ENCODE measurements at regions not wholly inside any gene's neighbourhood (a gene's known extent, or its start where the extent isn't known, plus 50 kb on each side); places are given as distances from the start of the nearest gene placed in this dataset.

DNA sequence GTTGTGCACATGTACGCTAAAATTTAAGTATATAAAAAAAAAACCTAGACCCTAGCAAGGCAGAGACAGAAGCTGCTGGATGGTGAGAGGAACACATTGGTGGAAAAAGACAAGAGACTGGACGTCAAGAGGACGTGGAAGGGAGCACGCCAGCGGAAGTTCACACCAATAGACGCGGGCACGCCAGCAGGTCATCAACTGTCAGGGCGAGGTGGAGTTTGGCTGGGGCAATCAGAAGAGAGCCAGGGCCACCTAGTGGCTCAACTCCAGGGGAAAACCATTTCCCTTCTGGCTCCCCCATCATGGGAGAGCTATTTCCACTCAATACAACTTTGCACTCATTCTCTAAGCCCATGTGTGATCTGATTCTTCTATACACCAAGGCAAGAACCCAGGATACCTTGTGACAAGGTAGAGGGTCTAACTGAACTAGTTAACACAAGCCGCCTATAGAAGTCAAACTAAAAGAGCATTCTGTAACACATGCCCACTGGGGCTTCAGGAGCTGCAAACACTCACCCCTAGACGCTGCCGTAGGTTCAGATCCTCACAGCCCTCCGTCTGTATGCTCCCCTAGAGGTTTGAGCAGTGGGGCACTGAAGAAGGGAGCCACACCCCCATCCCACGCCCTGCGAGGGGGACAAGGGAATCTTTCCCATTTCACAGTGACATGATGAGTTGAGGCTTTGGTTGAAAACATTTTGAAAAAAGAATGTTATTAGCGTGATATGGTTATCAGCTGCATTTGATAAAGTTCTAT lies 702.7 kb downstream of the TMTC2 start:
- H3K36me3 ChIP-seq (ENCODE audit: control insufficient read depth in 2 of 3, insufficient read depth in 3 of 3, low read length in 3 of 3), result no peaks in the 10 kb centered on the region
- no peak overlapping the region for H3K27ac ChIP-seq (ENCODE audit: low read depth, low read length)
- no peaks in the 10 kb centered on the region for H3K9me3 ChIP-seq (ENCODE audit: control insufficient read depth in 2 of 3, low read length in 3 of 3)
- no peaks in the 10 kb centered on the region for H3K4me1 ChIP-seq (ENCODE audit: control insufficient read depth in 2 of 2, insufficient read depth in 2 of 2, low read length in 2 of 2)
- no peaks in the 10 kb centered on the region for H3K36me3 Mint-ChIP-seq
- ATAC-seq, result no peak
- DNase-seq, result no peak
- H3K4me3 Mint-ChIP-seq, result no peak overlapping the region
- CTCF ChIA-PET, result no interaction called here
- POLR2A ChIA-PET, result no interaction called here
- H3K27ac Mint-ChIP-seq, result no peak overlapping the region
- no peaks in the 10 kb centered on the region for H3K27me3 ChIP-seq (ENCODE audit: control insufficient read depth in 2 of 2, insufficient read depth in 2 of 2, low read length in 2 of 2)
- no peaks in the 10 kb centered on the region for H3K27me3 Mint-ChIP-seq
- H3K9me3 Mint-ChIP-seq, result peaks cover 0 to 4% (median 0%) of the 10 kb centered on the region in 11 donors
- no peak overlapping the region for H3K4me3 ChIP-seq (ENCODE audit: low read length)
- intact Hi-C loops (cut with micrococcal nuclease), result loop anchor here (2.0 to 10.0 kb wide), 2 partner anchors 703 to 705 kb away; partner anchors contain the start of gene TMTC2 (in 2 of the 2)
- H3K4me1 Mint-ChIP-seq, result peaks cover 0 to 1% (median 0%) of the 10 kb centered on the region in 7 donors

GRCh38 chr12:83388551-83388950 lies 701.8 kb downstream of the TMTC2 start:
- H3K4me1 ChIP-seq (ENCODE audit: control insufficient read depth in 2 of 2, insufficient read depth in 2 of 2, low read length in 2 of 2), result no peaks in the 10 kb centered on the region

DNA sequence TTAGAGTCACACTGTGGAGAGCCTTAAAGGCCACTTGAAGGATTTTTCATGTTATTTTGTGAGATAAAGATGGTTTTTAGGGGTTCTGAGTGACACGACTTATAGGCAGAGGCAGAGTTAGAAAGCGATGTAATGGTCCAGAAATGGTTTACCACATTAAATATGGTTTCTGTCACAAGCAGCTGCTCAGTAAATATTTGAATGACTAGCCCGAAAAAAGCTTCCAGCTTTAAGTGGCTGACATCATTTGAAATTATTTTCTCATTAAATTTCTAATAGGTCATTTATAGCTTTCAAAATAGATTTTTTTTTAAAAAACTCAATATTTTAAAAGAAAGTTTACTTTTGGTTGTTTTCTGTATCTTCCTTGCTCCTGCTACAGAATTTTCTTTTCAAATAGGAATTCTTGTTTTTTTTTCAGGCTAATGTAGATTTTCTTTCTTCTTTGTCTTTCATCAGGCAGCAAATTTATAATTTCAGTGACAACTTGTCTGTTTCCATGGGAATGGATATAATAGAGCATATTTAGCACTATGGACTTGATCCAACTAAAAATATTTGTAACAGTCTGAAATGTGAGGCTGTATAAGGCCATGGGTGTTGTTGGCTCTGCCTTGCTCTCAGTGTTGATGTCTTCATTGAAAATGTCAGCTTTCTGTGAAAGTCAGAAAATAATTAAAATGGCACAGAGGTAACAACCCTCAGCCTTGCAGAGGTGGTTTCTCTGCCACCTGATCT lies 700.0 kb downstream of the TMTC2 start:
- Mint-ChIP-seq H3K27me3 (no peaks in the 10 kb centered on the region), H3K4me3 (no peak overlapping the region), H3K36me3 (no peaks in the 10 kb centered on the region), H3K9me3 (peaks cover 0 to 4% (median 0%) of the 10 kb centered on the region in 11 donors), H3K27ac (no peak overlapping the region), H3K4me1 (peaks cover 0 to 1% (median 0%) of the 10 kb centered on the region in 7 donors)
- ATAC-seq (no peak), DNase-seq (no peak)
- H3K36me3 ChIP-seq (ENCODE audit: control insufficient read depth in 2 of 3, insufficient read depth in 3 of 3, low read length in 3 of 3), result no peaks in the 10 kb centered on the region
- no peak overlapping the region for H3K4me3 ChIP-seq (ENCODE audit: low read length)
- POLR2A ChIA-PET, result no interaction called here
- no peaks in the 10 kb centered on the region for H3K4me1 ChIP-seq (ENCODE audit: control insufficient read depth in 2 of 2, insufficient read depth in 2 of 2, low read length in 2 of 2)
- H3K27ac ChIP-seq (ENCODE audit: low read depth, low read length), result no peak overlapping the region
- H3K9me3 ChIP-seq (ENCODE audit: control insufficient read depth in 2 of 3, low read length in 3 of 3), result no peaks in the 10 kb centered on the region
- CTCF ChIA-PET, result no interaction called here
- H3K27me3 ChIP-seq (ENCODE audit: control insufficient read depth in 2 of 2, insufficient read depth in 2 of 2, low read length in 2 of 2), result no peaks in the 10 kb centered on the region
- intact Hi-C loops (cut with micrococcal nuclease), result loop anchor here in 1 of 2 donors (10.0 kb wide), 1 partner anchor 702 kb away; the partner anchor contains the start of gene TMTC2

More at GRCh38 chr12:83388551-83388950, 701.8 kb downstream of the TMTC2 start:
- no peaks in the 10 kb centered on the region for H3K36me3 Mint-ChIP-seq
- no peaks in the 10 kb centered on the region for H3K27me3 Mint-ChIP-seq
- peaks cover 0 to 1% (median 0%) of the 10 kb centered on the region in 7 donors for H3K4me1 Mint-ChIP-seq
- no peak overlapping the region for H3K27ac Mint-ChIP-seq
- H3K27me3 ChIP-seq (ENCODE audit: control insufficient read depth in 2 of 2, insufficient read depth in 2 of 2, low read length in 2 of 2), result no peaks in the 10 kb centered on the region
- intact Hi-C loops (cut with micrococcal nuclease), result loop anchor here (2.0 to 10.0 kb wide), 2 partner anchors 702 to 704 kb away; partner anchors contain the start of gene TMTC2 (in 2 of the 2)
- CTCF ChIA-PET, result no interaction called here
- no peak overlapping the region for H3K27ac ChIP-seq (ENCODE audit: low read depth, low read length)
- H3K36me3 ChIP-seq (ENCODE audit: control insufficient read depth in 2 of 3, insufficient read depth in 3 of 3, low read length in 3 of 3), result no peaks in the 10 kb centered on the region
- ATAC-seq (no peak), DNase-seq (no peak)
- no peaks in the 10 kb centered on the region for H3K9me3 ChIP-seq (ENCODE audit: control insufficient read depth in 2 of 3, low read length in 3 of 3)
- no peak overlapping the region for H3K4me3 Mint-ChIP-seq
- no peak overlapping the region for H3K4me3 ChIP-seq (ENCODE audit: low read length)
- POLR2A ChIA-PET, result no interaction called here
- H3K9me3 Mint-ChIP-seq, result peaks cover 0 to 4% (median 0%) of the 10 kb centered on the region in 11 donors

DNA sequence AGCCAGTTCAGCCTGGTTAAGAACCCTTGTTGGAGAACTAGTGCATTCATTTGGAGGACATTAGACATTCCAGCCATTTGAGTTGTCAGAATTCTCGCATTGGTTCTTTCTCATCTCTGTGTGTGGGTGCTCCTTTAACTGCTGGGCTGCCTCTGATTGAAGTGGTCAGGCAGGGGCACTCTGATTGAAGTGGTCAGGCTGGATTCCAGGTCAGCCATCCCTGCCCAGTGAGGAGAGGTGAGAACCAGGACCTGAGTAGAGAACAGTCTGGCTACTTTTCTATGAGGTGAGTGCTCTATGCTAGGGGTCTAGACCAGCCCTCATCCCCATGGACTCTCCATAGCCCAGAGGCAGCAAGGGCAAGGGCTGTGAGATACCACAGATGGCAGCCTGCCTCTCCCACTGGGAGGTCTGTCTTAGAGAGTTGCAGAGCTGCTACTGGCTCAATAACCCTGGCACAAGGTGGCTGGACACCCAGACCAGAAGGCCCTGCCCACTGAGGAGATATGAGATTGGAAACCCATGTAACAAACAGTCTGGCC lies 691.6 kb downstream of the TMTC2 start:
- peaks cover 0 to 15% (median 4%) of the 10 kb centered on the region in 11 donors for H3K9me3 Mint-ChIP-seq
- Histone ChIP-seq H3K9me3 (ENCODE audit: control insufficient read depth in 2 of 3, low read length in 3 of 3) (no peaks in the 10 kb centered on the region), H3K4me1 (ENCODE audit: control insufficient read depth in 2 of 2, insufficient read depth in 2 of 2, low read length in 2 of 2) (no peaks in the 10 kb centered on the region), H3K27ac (ENCODE audit: low read depth, low read length) (no peak overlapping the region), H3K27me3 (ENCODE audit: control insufficient read depth in 2 of 2, insufficient read depth in 2 of 2, low read length in 2 of 2) (no peaks in the 10 kb centered on the region), H3K4me3 (ENCODE audit: low read length) (no peak overlapping the region), H3K36me3 (ENCODE audit: control insufficient read depth in 2 of 3, insufficient read depth in 3 of 3, low read length in 3 of 3) (no peaks in the 10 kb centered on the region)
- no peak overlapping the region for H3K27ac Mint-ChIP-seq
- no peak overlapping the region for H3K4me3 Mint-ChIP-seq
- ChIA-PET CTCF (no interaction called here), POLR2A (no interaction called here)
- H3K4me1 Mint-ChIP-seq, result no peaks in the 10 kb centered on the region
- H3K27me3 Mint-ChIP-seq, result no peaks in the 10 kb centered on the region
- ATAC-seq, result no peak
- H3K36me3 Mint-ChIP-seq, result no peaks in the 10 kb centered on the region
- intact Hi-C loops (cut with micrococcal nuclease), result no loop called here
- DNase-seq, result no peak

DNA sequence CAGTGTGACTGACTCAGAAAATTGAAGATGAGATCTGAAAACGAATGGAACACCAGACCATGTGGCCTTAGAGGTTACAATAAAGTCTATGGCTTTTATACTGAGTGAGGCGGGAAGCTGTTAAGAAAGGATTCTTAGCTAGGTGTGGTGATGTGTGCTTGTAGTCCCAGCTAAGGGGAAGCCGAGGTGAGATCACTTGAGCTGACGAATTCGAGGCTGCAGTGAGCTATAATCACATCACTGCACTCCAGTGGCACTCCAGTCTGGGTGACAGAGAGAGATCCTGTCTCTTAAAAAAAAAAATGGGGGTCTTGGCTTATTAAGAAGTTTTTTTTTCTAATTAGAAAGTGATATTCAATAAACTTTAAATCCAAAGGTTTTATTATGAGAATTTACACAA lies 678.6 kb downstream of the TMTC2 start:
- no peak overlapping the region for H3K4me3 Mint-ChIP-seq
- Histone ChIP-seq H3K4me3 (ENCODE audit: low read length) (no peak overlapping the region), H3K27ac (ENCODE audit: low read depth, low read length) (no peak overlapping the region), H3K36me3 (ENCODE audit: control insufficient read depth in 2 of 3, insufficient read depth in 3 of 3, low read length in 3 of 3) (no peaks in the 10 kb centered on the region), H3K4me1 (ENCODE audit: control insufficient read depth in 2 of 2, insufficient read depth in 2 of 2, low read length in 2 of 2) (no peaks in the 10 kb centered on the region), H3K9me3 (ENCODE audit: control insufficient read depth in 2 of 3, low read length in 3 of 3) (no peaks in the 10 kb centered on the region), H3K27me3 (ENCODE audit: control insufficient read depth in 2 of 2, insufficient read depth in 2 of 2, low read length in 2 of 2) (no peaks in the 10 kb centered on the region)
- H3K4me1 Mint-ChIP-seq, result no peaks in the 10 kb centered on the region
- ATAC-seq (no peak), DNase-seq (no peak)
- intact Hi-C loops (cut with micrococcal nuclease), result no loop called here
- no peaks in the 10 kb centered on the region for H3K36me3 Mint-ChIP-seq
- POLR2A ChIA-PET, result no interaction called here
- H3K27me3 Mint-ChIP-seq, result no peaks in the 10 kb centered on the region
- H3K27ac Mint-ChIP-seq, result no peak overlapping the region
- CTCF ChIA-PET, result no interaction called here
- peaks cover 0 to 5% (median 0%) of the 10 kb centered on the region in 11 donors for H3K9me3 Mint-ChIP-seq

- no peak overlapping the region for H3K27ac Mint-ChIP-seq
- DNase-seq (no peak), ATAC-seq (no peak)
- H3K9me3 Mint-ChIP-seq, result peaks cover 0 to 4% (median 0%) of the 10 kb centered on the region in 11 donors
- H3K9me3 ChIP-seq (ENCODE audit: control insufficient read depth in 2 of 3, low read length in 3 of 3), result no peaks in the 10 kb centered on the region
- no peaks in the 10 kb centered on the region for H3K36me3 Mint-ChIP-seq
- ChIA-PET CTCF (no interaction called here), POLR2A (no interaction called here)
- H3K36me3 ChIP-seq (ENCODE audit: control insufficient read depth in 2 of 3, insufficient read depth in 3 of 3, low read length in 3 of 3), result no peaks in the 10 kb centered on the region
- H3K4me1 ChIP-seq (ENCODE audit: control insufficient read depth in 2 of 2, insufficient read depth in 2 of 2, low read length in 2 of 2), result no peaks in the 10 kb centered on the region
- H3K27me3 Mint-ChIP-seq, result no peaks in the 10 kb centered on the region
- H3K27ac ChIP-seq (ENCODE audit: low read depth, low read length), result no peak overlapping the region
- intact Hi-C loops (cut with micrococcal nuclease), result no loop called here
- no peak overlapping the region for H3K4me3 ChIP-seq (ENCODE audit: low read length)
- H3K4me1 Mint-ChIP-seq, result no peaks in the 10 kb centered on the region
- no peaks in the 10 kb centered on the region for H3K27me3 ChIP-seq (ENCODE audit: control insufficient read depth in 2 of 2, insufficient read depth in 2 of 2, low read length in 2 of 2)
- no peak overlapping the region for H3K4me3 Mint-ChIP-seq
Observed at GRCh38 chr12:83361475-83361874, 674.8 kb downstream of the TMTC2 start.
